HCT116 (cell line): ENCODE measurements at regions not wholly inside any gene's neighbourhood (a gene's known extent, or its start where the extent isn't known, plus 50 kb on each side); places are given as distances from the start of the nearest gene placed in this dataset.

Source experiments
- EZH2 ChIP-seq: fragments of 200-600 bp; sonication (generic); IDR thresholded peaks from 2 replicates; pipeline ENCODE4 v1.6.1; 2017; ENCODE audit warnings: antibody characterized with exemption, mixed run types
- SRF ChIP-seq: IDR thresholded peaks from 2 replicates; pipeline ENCODE4 v1.6.1; 2012; ENCODE audit warnings: low read depth
- TF ChIP-seq, protein P1 (sequence below), 3 experiments: fragments of 200-600 bp in 1 of 3; sonication (generic) in 1 of 3; IDR thresholded peaks in 2 of 3; conservative IDR thresholded peaks in 1 of 3; 2 replicates each; pipeline ENCODE4 v1.5.1; 2012 to 2017; ENCODE audit warnings: low read depth in 2 of 3, low read length in 2 of 3, antibody characterized with exemption in 1 of 3, borderline replicate concordance in 1 of 3, control low read depth in 1 of 3, mild to moderate bottlenecking in 1 of 3, mixed read lengths in 1 of 3, mixed run types in 1 of 3, moderate library complexity in 1 of 3; ENCODE audit not compliant: insufficient read depth in 1 of 3
- TF ChIP-seq, protein P2 (sequence below): IDR thresholded peaks from 2 replicates; pipeline ENCODE4 v1.6.1; 2012

DNA sequence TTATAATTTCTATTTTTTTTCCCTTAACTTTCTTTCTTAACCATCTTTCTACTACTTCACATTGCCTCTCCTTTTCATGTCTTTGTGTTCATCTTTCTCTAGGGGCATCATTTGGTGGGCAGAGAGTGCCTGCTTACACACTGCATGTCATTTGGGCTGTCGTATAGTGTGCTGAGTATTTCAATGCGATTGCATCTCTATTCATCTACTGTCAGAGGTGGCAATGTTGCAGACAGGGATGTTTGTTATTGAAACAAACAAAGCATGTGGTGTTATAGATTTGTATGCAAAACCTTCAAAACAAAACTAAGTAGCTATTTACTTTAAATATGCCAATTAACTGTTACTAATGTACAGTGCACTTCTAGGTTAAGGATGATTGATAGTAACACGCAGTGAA, 141.1 kb upstream of the MEF2C start:
- no peak for TF ChIP-seq EZH2
- TF ChIP-seq, protein P1, sequence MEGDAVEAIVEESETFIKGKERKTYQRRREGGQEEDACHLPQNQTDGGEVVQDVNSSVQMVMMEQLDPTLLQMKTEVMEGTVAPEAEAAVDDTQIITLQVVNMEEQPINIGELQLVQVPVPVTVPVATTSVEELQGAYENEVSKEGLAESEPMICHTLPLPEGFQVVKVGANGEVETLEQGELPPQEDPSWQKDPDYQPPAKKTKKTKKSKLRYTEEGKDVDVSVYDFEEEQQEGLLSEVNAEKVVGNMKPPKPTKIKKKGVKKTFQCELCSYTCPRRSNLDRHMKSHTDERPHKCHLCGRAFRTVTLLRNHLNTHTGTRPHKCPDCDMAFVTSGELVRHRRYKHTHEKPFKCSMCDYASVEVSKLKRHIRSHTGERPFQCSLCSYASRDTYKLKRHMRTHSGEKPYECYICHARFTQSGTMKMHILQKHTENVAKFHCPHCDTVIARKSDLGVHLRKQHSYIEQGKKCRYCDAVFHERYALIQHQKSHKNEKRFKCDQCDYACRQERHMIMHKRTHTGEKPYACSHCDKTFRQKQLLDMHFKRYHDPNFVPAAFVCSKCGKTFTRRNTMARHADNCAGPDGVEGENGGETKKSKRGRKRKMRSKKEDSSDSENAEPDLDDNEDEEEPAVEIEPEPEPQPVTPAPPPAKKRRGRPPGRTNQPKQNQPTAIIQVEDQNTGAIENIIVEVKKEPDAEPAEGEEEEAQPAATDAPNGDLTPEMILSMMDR (IDR thresholded peaks at IDR 0.05 in 2 of 3, conservative IDR thresholded peaks at IDR 0.05 in 1 of 3; ENCODE audit: borderline replicate concordance in 1 of 3, insufficient read depth in 1 of 3, low read depth in 2 of 3, low read length in 2 of 3): no peak
- TF ChIP-seq, protein P2, sequence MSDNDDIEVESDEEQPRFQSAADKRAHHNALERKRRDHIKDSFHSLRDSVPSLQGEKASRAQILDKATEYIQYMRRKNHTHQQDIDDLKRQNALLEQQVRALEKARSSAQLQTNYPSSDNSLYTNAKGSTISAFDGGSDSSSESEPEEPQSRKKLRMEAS: no peak
- TF ChIP-seq SRF: no peak
